ENCODE measurements at regions not wholly inside any gene's neighbourhood (a gene's known extent, or its start where the extent isn't known, plus 50 kb on each side); places are given as distances from the start of the nearest gene placed in this dataset.

DNA sequence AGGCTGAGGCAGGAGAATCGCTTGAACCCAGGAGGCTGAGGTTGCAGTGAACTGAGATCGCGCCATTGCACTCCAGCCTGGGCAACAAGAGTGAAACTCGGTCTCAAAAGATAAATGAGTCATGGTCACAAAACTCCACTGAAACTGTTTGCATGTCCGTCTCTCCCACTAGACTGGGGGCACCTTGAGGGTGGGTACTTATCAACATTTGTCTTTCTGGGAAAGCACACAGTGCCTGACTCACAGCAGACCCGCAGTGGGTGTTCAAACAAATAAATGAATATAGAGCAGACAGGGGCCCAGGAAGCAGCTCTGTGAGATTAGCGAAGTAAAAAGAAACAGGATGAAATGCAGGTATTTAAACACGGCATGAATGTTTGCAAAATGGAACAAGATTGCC lies 211.1 kb upstream of the GATA6 start:
- no peak for TF ChIP-seq EP300 (IDR thresholded peaks at IDR 0.05; ENCODE audit: low read depth)
- TF ChIP-seq POLR2A (IDR thresholded peaks at IDR 0.05) = no peak
